GM19468 (cell line): ENCODE measurements at regions not wholly inside any gene's neighbourhood (a gene's known extent, or its start where the extent isn't known, plus 50 kb on each side); places are given as distances from the start of the nearest gene placed in this dataset.

ENCODE experiments used
- ATAC-seq: cut with Tn5 transposase; IDR thresholded peaks from one replicate; pipeline ENCODE4 v1.9.1; 2021; ENCODE audit warnings: mild to moderate bottlenecking, moderate library complexity, moderate number of reproducible peaks; ENCODE audit not compliant: unreplicated experiment; ENCODE audit errors: extremely low read depth

DNA sequence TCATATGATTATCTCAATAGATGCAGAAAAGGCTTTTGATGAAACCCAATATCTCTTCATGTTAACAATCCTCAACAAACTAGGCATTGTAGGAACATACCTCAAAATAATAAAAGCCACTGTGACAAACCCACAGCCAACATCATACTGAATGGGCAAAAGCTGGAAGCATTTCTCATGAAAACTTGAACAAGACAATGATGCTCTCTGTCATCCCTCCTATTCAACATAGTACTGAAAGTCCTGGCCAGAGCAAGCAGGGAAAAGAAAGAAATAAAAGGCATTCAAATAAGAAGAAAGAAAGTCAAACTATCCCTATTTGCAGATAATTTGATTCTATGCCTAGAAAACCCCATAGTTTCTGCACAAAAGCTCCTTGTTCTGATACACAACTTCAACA, 999.2 kb upstream of the GOT2 start:
- no peak for ATAC-seq

- no peak for ATAC-seq
These were observed 995.5 kb upstream of the GOT2 start for GRCh38 chr16:59729613-59730012.

GRCh38 chr16:59719121-59719520, 985.0 kb upstream of the GOT2 start:
- no peak for ATAC-seq

DNA sequence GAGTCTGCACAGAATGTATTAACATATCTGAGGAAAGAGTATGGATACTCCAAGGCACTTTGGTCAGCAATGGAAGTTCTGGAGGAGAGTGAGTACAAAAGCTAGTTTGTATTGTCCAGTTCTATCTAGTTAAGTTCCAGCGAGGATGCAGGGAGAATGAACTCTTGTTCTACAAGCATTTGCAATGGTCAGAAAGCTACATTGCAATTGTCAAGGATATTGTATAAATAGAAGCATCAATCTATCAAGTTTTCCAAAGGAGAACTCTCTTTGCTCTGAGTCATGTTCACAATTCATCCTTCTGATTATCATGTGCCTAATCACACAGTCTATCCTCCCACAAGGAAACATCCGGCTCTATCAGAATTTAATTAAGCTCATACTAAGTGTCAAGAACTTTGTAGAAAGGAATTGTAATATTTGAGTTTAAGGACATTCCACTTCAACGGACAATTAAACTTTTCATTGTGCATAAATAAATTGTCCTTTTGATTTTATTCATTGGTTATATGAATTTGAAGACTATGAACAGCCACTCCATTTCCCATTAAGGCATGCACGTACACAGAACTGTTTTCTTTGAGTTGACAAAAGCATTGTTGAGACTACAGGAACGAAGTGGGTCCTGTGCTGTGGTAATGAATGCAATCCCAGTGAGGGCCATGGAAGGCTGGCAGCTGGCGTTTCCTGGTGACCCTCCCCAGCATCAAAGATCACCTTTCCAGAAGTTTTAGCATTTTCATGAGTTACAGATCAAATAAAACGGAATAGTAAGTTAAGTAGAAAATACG, 973.5 kb upstream of the GOT2 start:
- no peak for ATAC-seq

GRCh38 chr16:59701963-59702930, 968.1 kb upstream of the GOT2 start:
- ATAC-seq: no peak

DNA sequence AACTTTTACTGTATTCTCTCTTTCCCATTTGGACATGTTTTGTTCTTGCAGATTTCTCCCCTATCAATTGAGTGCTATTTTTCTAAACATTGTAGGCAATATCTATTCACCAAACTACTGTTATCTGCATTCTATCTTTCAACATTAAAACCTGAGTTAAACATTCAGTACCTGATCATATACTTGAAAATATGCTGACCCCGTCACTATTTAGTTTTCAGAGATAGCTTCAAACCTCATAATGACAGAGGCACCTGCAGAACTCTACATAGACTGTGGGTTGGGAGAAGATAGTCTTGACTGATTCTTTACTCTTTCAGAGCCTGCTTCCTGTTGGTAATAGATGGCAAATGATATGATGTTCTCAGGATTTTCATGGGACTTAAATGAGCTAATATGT, 965.7 kb upstream of the GOT2 start:
- no peak for ATAC-seq

- ATAC-seq: no peak
These were observed 964.4 kb upstream of the GOT2 start for GRCh38 chr16:59698346-59699020.

GRCh38 chr16:59697761-59698160, 963.6 kb upstream of the GOT2 start:
- no peak for ATAC-seq

DNA sequence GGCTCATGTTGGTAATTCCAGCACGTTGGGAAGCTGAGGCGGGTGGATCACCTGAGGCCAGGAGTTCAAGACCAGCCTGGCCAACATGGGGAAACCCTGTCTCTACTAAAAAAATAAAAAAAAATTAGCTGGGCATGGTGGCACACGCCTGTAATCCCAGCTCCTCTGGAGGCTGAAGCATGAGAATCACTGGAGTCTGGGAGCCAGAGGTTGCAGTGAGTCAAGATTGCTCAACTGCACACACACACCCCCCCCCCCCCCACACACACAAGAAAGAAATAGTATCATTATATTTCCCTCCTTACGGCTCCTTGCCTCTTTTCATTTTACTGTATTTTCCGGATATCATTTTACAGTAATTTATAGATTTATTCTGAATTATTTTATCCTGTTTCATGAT, 963.1 kb upstream of the GOT2 start:
- no peak for ATAC-seq

DNA sequence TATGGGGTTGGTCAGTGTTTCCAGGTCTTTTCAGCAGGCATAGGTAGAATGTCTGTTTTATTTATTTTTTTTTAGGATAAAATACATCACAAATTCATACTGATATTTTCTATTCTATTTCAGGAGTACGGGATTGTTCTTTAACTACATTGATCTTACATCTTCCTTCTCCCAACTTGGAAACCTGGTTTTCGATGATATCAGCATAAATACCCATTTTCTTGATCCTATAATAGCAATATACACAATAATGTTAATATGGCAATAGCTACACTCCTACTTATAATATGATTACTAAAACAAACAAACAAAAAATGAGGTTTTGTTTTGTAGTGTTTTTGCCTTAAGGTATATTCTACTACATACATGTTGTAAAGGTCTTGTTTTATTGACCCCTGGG, 962.4 kb upstream of the GOT2 start:
- no peak for ATAC-seq

DNA sequence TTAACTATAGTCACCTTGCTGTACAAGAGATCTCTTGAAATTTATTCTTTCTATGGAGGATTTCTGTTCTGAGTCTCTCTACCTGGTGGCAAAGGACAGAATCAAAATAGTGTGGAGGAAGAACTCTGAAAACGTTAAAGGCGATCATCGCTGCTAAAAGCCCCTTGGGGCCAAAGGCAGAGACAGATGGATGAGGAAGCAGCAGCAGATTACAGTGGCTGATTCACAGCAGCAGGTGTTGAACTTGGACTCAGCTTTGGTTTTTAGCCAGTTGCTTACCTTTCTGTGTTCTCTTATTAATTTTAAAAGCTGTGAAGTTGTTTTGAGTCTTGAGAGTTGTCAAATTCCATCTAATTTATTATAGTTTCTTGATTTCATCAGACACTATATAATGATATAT, 956.1 kb upstream of the GOT2 start:
- ATAC-seq: no peak

GRCh38 chr16:59688006-59688405, 953.9 kb upstream of the GOT2 start:
- ATAC-seq: no peak

GRCh38 chr16:59686405-59686804, 952.3 kb upstream of the GOT2 start:
- ATAC-seq: no peak

GRCh38 chr16:59684911-59685310, 950.8 kb upstream of the GOT2 start:
- no peak for ATAC-seq

GRCh38 chr16:59683709-59684108, 949.6 kb upstream of the GOT2 start:
- ATAC-seq: no peak

- ATAC-seq: no peak
These were observed 931.6 kb upstream of the GOT2 start for GRCh38 chr16:59665618-59666220.

DNA sequence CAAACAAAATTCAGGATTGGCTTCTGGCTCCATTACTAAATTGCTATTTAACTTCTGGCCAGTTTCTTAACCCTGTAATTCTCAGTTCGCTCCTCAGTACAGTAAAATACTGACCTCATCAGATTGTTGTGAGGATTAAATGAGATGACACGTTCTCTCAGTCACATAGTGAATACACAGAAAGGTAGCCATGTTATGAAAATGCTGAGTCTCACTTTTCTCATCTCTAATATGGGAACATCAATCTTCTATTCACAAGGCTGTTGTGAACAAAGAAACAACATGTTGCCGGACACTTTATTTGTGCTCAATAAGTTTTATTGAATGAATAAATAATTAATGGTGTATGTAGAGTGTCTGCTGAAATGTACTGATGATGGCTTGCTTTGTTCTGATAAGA, 924.5 kb upstream of the GOT2 start:
- no peak for ATAC-seq

- ATAC-seq: no peak
These were observed 920.9 kb upstream of the GOT2 start for GRCh38 chr16:59655031-59655430.

GRCh38 chr16:59654455-59654854, 920.3 kb upstream of the GOT2 start:
- ATAC-seq: no peak

- ATAC-seq: no peak
These were observed 917.5 kb upstream of the GOT2 start for GRCh38 chr16:59651662-59652061.
